GM12892 (cell line): ENCODE measurements at regions not wholly inside any gene's neighbourhood (a gene's known extent, or its start where the extent isn't known, plus 50 kb on each side); places are given as distances from the start of the nearest gene placed in this dataset.

ENCODE experiments used
- POLR2A ChIP-seq: IDR thresholded peaks from 2 replicates; pipeline ENCODE4 v1.6.1; 2011; ENCODE audit warnings: low read depth, low read length, control low read depth
- POLR2AphosphoS5 ChIP-seq: IDR thresholded peaks from 2 replicates; pipeline ENCODE4 v1.6.1; 2011; ENCODE audit warnings: low read depth, low read length, control low read depth
- TAF1 ChIP-seq: IDR thresholded peaks from 2 replicates; pipeline ENCODE4 v1.6.1; 2011; ENCODE audit warnings: low read depth, mild to moderate bottlenecking, control low read depth, low read length, borderline replicate concordance

GRCh38 chr3:31444220-31445142, 88.2 kb upstream of the STT3B start:
- TF ChIP-seq POLR2A: no peak
- no peak for TF ChIP-seq TAF1
- no peak for TF ChIP-seq POLR2AphosphoS5
